ENCODE measurements at regions not wholly inside any gene's neighbourhood (a gene's known extent, or its start where the extent isn't known, plus 50 kb on each side); places are given as distances from the start of the nearest gene placed in this dataset.

GRCh38 chr3:124300416-124300815 is 308.5 kb upstream of the ROPN1 start:
- TF ChIP-seq, protein P1, sequence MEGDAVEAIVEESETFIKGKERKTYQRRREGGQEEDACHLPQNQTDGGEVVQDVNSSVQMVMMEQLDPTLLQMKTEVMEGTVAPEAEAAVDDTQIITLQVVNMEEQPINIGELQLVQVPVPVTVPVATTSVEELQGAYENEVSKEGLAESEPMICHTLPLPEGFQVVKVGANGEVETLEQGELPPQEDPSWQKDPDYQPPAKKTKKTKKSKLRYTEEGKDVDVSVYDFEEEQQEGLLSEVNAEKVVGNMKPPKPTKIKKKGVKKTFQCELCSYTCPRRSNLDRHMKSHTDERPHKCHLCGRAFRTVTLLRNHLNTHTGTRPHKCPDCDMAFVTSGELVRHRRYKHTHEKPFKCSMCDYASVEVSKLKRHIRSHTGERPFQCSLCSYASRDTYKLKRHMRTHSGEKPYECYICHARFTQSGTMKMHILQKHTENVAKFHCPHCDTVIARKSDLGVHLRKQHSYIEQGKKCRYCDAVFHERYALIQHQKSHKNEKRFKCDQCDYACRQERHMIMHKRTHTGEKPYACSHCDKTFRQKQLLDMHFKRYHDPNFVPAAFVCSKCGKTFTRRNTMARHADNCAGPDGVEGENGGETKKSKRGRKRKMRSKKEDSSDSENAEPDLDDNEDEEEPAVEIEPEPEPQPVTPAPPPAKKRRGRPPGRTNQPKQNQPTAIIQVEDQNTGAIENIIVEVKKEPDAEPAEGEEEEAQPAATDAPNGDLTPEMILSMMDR (IDR thresholded peaks at IDR 0.05; ENCODE audit: insufficient read depth, low read length, poor library complexity, severe bottlenecking) = no peak
- TF ChIP-seq EZH2phosphoT487 (conservative IDR thresholded peaks at IDR 0.05; ENCODE audit: low read length) = no peak

All from SU-DHL-6 (cell line).